ENCODE measurements at regions not wholly inside any gene's neighbourhood (a gene's known extent, or its start where the extent isn't known, plus 50 kb on each side); places are given as distances from the start of the nearest gene placed in this dataset.
"Not testable (repeated sequence)": the region's sequence is repeated elsewhere in the genome, so short reads cannot be mapped to it uniquely, and the experiment has no call there.

GRCh38 chr3:73835945-73836344, 211.2 kb upstream of the PDZRN3 start:
- DNase-seq: no peak

- no peak for DNase-seq
Observed at GRCh38 chr3:73832426-73832825, 207.7 kb upstream of the PDZRN3 start.

GRCh38 chr3:73828348-73828747, 203.6 kb upstream of the PDZRN3 start:
- no peak for DNase-seq

- DNase-seq: no peak
Observed at GRCh38 chr3:73827725-73828211, 203.0 kb upstream of the PDZRN3 start.

- DNase-seq: no peak
Observed at GRCh38 chr3:73827204-73827603, 202.5 kb upstream of the PDZRN3 start.

- DNase-seq: not testable (repeated sequence)
Observed at GRCh38 chr3:73820896-73821295, 196.2 kb upstream of the PDZRN3 start.

GRCh38 chr3:73820431-73820830, 195.7 kb upstream of the PDZRN3 start:
- no peak for DNase-seq

GRCh38 chr3:73815966-73816365, 191.2 kb upstream of the PDZRN3 start:
- DNase-seq: no peak

- DNase-seq: no peak
Observed at GRCh38 chr3:73813692-73814292, 189.1 kb upstream of the PDZRN3 start.

GRCh38 chr3:73813291-73813690, 188.6 kb upstream of the PDZRN3 start:
- DNase-seq: peak; percentile 49

GRCh38 chr3:73812054-73812453, 187.3 kb upstream of the PDZRN3 start:
- DNase-seq: no peak

GRCh38 chr3:73808862-73809509, 184.2 kb upstream of the PDZRN3 start:
- no peak for DNase-seq

- no peak for DNase-seq
Observed at GRCh38 chr3:73805435-73805834, 180.7 kb upstream of the PDZRN3 start.

- no peak for DNase-seq
Observed at GRCh38 chr3:73804204-73804603, 179.5 kb upstream of the PDZRN3 start.

GRCh38 chr3:73801444-73801843, 176.7 kb upstream of the PDZRN3 start:
- no peak for DNase-seq

GRCh38 chr3:73797311-73797710, 172.6 kb upstream of the PDZRN3 start:
- no peak for DNase-seq

GRCh38 chr3:73796382-73796781, 171.6 kb upstream of the PDZRN3 start:
- DNase-seq: no peak

GRCh38 chr3:73791356-73791755, 166.6 kb upstream of the PDZRN3 start:
- DNase-seq: no peak

GRCh38 chr3:73789825-73790444, 165.2 kb upstream of the PDZRN3 start:
- no peak for DNase-seq

GRCh38 chr3:73787620-73788019, 162.9 kb upstream of the PDZRN3 start:
- no peak for DNase-seq

GRCh38 chr3:73786998-73787397, 162.3 kb upstream of the PDZRN3 start:
- DNase-seq: no peak

- DNase-seq: peak; percentile 41
Observed at GRCh38 chr3:73786321-73786807, 161.6 kb upstream of the PDZRN3 start.

GRCh38 chr3:73784686-73785392, 160.1 kb upstream of the PDZRN3 start:
- DNase-seq: no peak

Measured in femur (tissue), 1 donor.